Brain pericyte (primary cell): ENCODE measurements at regions not wholly inside any gene's neighbourhood (a gene's known extent, or its start where the extent isn't known, plus 50 kb on each side); places are given as distances from the start of the nearest gene placed in this dataset.
"Not testable (repeated sequence)": the region's sequence is repeated elsewhere in the genome, so short reads cannot be mapped to it uniquely, and the experiment has no call there.

ENCODE experiments used
- DNase-seq: peaks from one replicate; pipeline ENCODE4 v3.0.0-alpha.2; 2012; ENCODE audit warnings: low read depth, low spot score

DNA sequence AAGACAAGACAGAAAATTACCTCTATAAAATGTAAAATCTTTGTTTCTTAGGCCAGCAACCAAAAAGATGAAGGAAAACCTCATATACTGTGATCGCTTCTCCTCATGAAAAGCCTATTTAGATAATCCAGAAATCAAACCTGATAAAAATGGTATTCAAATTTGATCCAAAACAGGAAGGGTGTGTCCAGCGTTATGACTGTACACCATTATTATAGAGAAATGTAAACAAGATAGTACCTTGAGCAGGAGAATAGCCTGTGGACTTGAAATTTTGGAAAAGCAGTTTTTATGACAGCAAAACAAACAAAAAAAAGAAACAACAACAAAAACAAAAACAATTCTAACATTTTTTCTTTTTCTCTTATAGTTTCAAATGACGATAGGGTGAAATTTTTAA is 1382.8 kb upstream of the CDH9 start:
- no peak for DNase-seq

DNA sequence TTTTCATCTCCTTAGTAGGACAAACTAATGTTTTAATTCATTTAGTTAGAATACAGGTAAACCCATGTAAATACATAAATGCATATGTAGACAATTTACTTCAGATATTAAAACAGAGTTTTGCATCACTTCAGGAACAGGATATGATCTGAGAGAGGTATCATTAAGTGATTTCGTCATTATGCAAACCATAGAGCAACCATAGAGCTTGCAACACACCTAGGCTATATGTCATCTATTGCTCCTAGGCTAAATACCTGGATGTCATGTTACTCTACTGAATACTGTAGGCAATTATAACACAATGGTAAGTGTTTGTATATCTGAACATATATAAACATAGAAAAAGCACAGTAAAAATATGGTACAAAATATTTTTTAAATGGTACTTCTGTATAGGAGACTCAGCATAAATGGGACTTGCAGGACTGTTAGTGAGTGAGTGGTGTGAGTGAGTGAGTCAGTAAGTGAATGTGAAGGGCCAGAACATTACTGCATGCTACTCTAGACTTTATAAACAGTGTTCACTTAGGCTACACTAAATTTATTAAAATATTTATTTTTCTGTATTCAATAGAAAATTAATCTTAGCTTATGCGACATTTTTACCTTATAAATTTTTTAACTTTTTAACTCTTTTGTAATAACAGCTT is 1377.5 kb upstream of the CDH9 start:
- no peak for DNase-seq

DNA sequence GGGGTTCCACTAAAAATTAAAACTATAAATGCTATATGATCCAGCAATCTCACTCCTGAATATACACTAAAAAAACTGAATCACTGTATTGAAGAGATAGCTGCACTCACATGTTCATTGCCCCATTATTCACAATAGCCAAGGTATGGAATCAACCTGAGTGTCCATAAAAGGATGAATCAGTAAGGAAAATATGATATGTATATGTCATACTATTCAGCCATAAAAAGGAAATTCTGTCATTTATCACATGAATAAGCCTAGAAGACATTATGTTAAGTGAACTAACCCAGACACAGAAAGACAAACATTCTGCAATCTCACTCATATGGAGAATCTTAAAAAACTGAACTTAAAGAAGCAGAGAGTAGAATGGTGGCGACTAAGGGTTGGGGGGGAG is 1376.2 kb upstream of the CDH9 start:
- no peak for DNase-seq

DNA sequence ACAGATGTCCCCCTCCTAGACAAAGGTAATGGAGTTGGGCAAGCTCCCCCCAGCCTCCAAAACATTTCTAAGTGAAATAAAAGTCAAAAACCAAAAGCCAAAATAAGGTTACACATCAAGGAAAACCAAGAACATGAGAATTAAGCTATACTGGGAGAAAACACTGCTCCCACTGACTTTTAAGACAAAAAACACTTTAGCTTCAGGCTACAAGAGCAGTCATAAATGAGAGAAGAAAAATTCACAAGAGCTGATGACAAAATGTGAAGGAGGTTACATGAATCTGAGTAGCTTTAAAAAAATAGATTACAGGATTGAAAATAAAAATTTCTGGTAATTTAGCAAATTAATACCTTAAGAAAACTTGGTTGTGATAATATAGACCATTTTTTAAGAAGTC is 1370.3 kb upstream of the CDH9 start:
- DNase-seq: no peak

DNA sequence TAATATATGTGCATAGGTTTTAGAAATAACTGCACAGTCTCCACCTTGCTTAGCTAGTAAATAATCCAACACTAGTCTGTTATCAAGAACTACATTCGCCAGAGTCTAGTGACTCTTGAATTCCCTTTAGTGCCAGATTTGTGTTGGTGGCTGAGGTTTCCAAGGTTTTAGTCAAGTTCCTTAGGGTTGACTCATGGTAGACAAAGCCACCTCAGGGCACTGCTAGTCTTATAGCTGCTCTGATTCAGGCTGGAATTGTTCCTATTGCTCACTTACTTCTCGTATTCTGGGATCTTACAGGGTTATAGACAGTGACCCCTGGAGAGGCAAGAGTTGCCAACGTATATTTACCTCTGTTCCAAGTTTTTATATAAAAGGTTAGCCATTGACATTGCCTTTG is 1369.8 kb upstream of the CDH9 start:
- no peak for DNase-seq

DNA sequence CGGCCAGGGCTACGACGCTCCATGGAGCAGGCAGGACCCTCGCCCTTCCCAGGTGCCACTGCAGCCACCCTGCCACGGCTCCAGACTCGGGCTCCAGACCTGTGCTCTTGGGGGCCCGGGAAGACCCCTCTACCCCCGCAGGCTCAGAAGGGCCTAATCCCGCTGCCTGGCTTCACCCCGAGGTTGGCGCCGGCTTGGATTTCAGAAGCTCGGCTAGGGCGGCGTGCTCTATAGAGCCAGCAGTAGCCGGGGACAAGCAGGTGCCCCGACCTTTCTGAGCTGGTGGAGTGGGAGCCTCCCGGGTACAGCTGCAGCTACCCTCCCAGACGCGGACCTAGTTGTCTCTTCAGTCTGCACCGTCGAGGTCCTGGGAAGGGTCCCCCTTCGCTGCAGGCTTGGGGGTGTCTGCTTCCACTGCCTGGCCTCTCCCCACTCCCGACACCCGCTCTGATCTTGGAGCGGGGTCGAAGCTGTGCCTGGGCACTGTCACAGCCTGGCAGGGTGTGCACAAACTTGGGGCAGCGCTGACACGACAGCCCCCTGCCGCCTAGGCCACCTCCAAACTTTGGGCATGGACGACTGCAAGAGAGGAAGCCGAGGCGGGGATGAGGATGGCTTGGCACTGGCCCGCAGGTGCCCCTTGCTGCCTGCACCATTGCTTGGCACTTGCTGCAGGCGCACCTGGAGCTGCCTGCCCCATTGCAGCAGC is 1366.1 kb upstream of the CDH9 start:
- DNase-seq: no peak

DNA sequence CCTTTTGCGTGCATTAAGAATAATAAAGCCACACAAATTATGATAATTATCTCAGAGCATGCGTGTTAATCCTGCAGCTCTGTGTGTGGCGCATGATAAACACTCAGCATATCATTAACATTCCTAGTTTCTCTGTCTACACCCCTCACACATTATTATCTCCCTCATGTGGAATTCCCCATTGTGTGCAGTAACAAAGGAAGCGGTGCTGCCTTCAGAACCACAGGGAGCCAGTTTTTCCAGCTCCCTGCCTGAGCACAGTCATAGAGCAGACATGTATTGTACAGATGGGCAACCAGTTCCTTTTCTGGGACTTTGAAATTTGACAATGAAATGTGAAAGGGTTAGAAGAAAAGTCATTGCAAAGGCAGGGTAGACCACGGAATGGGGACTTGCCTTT is 1365.5 kb upstream of the CDH9 start:
- DNase-seq: no peak

DNA sequence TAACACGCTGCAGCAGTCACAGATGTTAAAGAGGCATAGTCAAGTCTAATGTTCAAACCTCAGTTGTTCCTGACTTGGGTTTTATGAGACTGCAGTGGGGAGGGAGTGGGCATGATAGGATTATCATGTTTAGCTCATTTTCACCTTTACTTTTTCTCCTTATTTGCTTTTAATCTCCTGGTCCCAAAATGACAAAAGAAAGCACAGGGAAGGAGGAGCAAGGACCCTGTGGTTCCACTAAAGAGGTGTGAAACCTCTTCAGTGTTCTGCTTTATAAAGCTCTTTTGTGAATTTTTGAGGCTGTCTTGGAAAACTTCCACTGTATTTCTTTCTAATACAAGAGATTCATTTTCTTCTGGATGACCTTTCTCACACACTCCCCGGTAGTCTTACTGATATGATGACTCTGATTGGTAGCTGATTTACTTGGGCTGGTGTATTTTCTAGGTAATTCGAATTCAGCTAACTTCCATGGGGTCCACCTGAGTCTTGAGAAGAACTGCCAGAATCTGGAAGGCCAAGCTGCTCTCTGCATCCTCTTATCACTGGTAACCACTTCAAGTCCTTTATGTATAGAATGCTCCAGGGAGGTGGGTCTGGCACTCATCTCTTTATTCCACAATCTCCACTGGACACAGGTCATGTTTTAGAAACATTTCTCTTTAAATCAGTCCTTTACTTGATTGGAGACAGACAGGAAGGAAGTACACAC is 1364.4 kb upstream of the CDH9 start:
- DNase-seq: no peak

DNA sequence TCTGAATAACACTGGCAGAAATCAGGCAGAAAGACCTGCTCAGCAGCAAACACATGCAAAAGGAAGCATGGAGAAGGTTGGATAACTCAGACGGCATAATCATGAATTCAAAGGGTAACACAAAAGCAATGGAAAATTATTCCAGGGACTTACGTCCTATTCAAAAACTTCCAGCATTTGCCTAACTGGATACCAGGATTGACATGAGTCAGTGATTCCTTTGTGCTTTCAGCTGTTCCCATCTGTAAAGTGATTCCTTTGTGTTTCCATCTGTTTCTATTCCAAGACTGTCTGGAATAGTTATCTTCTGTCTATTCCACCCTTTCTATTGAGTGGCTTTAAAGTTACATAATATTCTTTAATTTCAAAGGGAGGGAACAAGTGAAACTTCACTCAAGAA is 1361.7 kb upstream of the CDH9 start:
- no peak for DNase-seq

GRCh38 chr5:28399211-28399610 is 1360.8 kb upstream of the CDH9 start:
- no peak for DNase-seq

- DNase-seq: no peak
Measured at GRCh38 chr5:28398185-28398584, 1359.8 kb upstream of the CDH9 start.

GRCh38 chr5:28397502-28397941 is 1359.1 kb upstream of the CDH9 start:
- DNase-seq: no peak

GRCh38 chr5:28391277-28391676 is 1352.9 kb upstream of the CDH9 start:
- DNase-seq: no peak

DNA sequence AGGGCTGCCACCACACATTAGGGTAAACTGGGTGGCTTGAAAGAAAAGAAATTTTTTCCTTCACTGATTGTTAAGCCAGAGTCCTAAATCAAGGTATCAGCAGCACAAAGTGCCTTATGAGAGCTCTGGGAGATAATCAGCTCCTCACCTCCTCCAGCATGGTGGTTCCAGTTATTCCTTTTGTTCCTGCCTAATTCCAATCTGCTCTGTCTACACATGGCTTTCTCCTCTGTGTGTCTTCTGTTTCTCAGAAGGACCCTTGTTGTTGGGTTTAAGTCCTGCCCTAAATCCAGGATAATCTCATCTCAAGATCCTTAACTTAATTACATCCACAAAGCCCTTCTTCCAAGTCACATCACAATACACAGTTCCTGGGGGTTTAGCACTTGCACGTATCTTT is 1352.0 kb upstream of the CDH9 start:
- no peak for DNase-seq

- not testable (repeated sequence) for DNase-seq
Measured at GRCh38 chr5:28389727-28390126, 1351.3 kb upstream of the CDH9 start.

DNA sequence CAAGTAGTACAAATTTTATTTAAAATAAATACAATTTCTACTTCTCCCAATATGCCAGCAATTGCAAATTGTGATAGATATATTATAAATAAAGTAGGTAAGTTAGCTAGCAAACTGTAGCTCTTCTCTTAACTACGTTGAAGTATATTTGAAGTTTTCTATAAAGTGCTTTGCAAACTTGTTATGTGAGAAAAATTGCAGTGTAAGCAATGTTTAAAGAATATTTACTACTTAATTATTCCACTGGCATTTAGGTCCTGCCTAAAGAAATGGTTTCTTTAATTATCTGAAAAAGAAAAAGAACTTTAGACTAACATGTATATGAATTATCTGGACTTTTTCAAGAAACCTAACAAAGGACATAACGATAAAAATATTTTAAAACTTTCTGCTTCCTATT is 1350.0 kb upstream of the CDH9 start:
- no peak for DNase-seq

DNA sequence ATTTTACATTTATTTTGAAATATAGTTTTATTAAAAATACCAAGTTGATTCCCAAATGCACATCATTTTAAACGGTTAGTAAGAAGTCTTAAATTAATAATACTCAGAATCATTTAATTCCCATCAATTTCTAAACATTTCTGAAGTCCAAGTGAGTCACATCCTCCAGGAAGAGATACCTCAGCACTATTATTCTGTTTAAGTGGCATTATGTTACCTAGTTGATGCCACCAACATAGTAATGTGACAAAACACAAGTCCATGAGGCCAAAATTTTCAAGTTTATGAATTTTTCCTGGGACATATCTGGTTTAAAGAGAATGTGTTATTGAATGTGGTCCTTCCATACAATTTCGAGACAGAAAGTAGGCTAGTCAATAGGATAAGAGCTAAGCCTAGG is 1348.3 kb upstream of the CDH9 start:
- no peak for DNase-seq

GRCh38 chr5:28380167-28380566 is 1341.8 kb upstream of the CDH9 start:
- no peak for DNase-seq

GRCh38 chr5:28374492-28374967 is 1336.1 kb upstream of the CDH9 start:
- DNase-seq: no peak

DNA sequence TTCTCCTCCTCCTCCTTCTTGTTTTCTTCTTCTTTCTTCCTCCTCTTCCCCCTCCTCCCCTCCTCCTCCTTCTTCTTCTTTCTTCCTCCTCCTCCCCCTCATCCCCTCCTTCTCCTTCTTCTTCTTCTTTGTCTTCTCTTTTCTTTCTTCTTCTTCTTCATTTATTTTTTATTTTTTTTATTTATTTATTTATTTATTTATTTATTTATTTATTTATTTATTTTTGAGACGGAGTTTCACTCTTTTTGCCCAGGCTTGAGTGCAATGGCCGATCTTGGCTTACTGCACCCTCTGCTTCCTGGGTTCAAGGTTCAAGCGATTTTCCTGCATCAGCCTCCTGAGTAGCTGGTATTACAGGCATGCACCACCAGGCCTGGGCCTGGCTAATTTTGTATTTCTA is 1332.5 kb upstream of the CDH9 start:
- no peak for DNase-seq

GRCh38 chr5:28369418-28369817 is 1331.0 kb upstream of the CDH9 start:
- DNase-seq: no peak

- no peak for DNase-seq
Measured at GRCh38 chr5:28355831-28356230, 1317.4 kb upstream of the CDH9 start.

GRCh38 chr5:28346696-28347095 is 1308.3 kb upstream of the CDH9 start:
- no peak for DNase-seq
